ENCODE measurements at regions not wholly inside any gene's neighbourhood (a gene's known extent, or its start where the extent isn't known, plus 50 kb on each side); places are given as distances from the start of the nearest gene placed in this dataset.

- Histone ChIP-seq H3K4me3 (replicated peaks; ENCODE audit: low read depth, low read length) (no peak overlapping the region), H3K27me3 (replicated peaks; ENCODE audit: control insufficient read depth, insufficient read depth, low read length) (no peaks in the 10 kb centered on the region), H3K36me3 (ENCODE audit: control insufficient read depth, insufficient read depth, low read length) (no peaks in the 10 kb centered on the region)
- TF ChIP-seq CTCF (IDR thresholded peaks at IDR 0.05; ENCODE audit: insufficient read depth, low read length, poor library complexity, severe bottlenecking): no peak
- no peak for DNase-seq (ENCODE audit: extremely low read depth, insufficient read length)
Observed at GRCh38 chr4:20629186-20630106, 70.8 kb upstream of the PACRGL start.

DNA sequence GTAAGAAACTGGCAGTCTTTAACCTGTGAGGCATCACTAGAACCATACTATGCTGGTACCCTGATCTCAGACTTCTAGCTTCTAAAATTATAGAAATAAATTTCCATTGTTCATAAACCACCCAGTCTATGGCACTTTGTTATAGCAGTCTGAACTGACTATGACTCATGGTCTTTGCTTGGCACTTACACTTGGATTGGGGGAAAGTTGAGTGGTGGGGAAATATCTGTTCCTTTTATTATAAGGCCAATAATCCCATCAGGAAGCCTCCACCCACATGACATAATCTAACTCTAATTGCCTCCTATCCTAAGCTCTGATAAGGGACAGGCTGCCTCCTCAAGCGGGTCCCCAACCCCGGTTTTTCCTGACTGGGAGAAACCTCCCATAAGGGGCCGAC is 61.4 kb upstream of the PACRGL start:
- no peaks in the 10 kb centered on the region for H3K27me3 ChIP-seq (replicated peaks; ENCODE audit: control insufficient read depth, insufficient read depth, low read length)
- no peak for TF ChIP-seq CTCF (IDR thresholded peaks at IDR 0.05; ENCODE audit: insufficient read depth, low read length, poor library complexity, severe bottlenecking)
- no peak overlapping the region for H3K4me3 ChIP-seq (replicated peaks; ENCODE audit: low read depth, low read length)
- no peaks in the 10 kb centered on the region for H3K36me3 ChIP-seq (ENCODE audit: control insufficient read depth, insufficient read depth, low read length)
- no peak for DNase-seq (ENCODE audit: extremely low read depth, insufficient read length)

DNA sequence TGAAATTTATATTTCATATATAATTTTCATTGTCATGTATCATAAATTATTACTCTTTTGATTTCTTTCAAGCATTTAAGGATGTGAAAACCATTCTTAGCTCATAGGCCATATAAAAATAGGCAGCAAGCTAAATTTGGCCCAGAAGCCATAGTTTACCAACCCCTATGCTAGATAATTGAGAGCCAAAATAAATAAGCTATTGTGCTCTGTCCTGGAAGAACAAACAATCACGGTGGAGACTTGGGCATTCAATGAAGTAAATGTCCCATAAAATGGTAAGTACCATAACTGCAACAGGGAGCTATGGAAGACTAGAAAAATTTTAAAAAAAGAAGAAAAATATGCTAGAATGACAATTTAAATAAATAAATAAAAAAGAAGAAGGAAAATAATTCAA is 60.9 kb upstream of the PACRGL start:
- H3K4me3 ChIP-seq (replicated peaks; ENCODE audit: low read depth, low read length): no peak overlapping the region

DNA sequence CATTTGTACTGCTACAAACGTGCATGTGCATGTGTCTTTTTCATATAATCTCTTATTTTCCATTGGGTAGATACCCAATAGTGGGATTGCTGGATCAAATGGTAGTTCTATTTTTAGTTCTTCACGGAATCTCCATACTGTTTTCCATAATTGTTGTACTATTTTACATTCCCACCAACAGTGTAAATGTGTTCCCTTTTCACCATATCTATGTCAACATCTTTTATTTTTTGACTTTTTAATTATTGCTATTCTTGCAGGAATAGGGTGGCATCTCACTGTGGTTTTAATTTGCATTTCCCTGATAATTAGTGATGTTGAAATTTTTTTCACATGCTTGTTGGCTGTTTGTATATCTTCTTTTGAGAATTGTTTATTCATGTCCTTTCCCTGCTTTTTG is 59.3 kb upstream of the PACRGL start:
- no peak for TF ChIP-seq CTCF (IDR thresholded peaks at IDR 0.05; ENCODE audit: insufficient read depth, low read length, poor library complexity, severe bottlenecking)
- no peaks in the 10 kb centered on the region for H3K27me3 ChIP-seq (replicated peaks; ENCODE audit: control insufficient read depth, insufficient read depth, low read length)
- no peak overlapping the region for H3K4me3 ChIP-seq (replicated peaks; ENCODE audit: low read depth, low read length)
- no peaks in the 10 kb centered on the region for H3K36me3 ChIP-seq (ENCODE audit: control insufficient read depth, insufficient read depth, low read length)
- DNase-seq (ENCODE audit: extremely low read depth, insufficient read length): no peak

More for the DNA sequence above, 60.9 kb upstream of the PACRGL start:
- H3K27me3 ChIP-seq (replicated peaks; ENCODE audit: control insufficient read depth, insufficient read depth, low read length): no peaks in the 10 kb centered on the region
- no peak for DNase-seq (ENCODE audit: extremely low read depth, insufficient read length)
- no peak for TF ChIP-seq CTCF (IDR thresholded peaks at IDR 0.05; ENCODE audit: insufficient read depth, low read length, poor library complexity, severe bottlenecking)
- no peaks in the 10 kb centered on the region for H3K36me3 ChIP-seq (ENCODE audit: control insufficient read depth, insufficient read depth, low read length)

- Histone ChIP-seq H3K27me3 (replicated peaks; ENCODE audit: control insufficient read depth, insufficient read depth, low read length) (no peaks in the 10 kb centered on the region), H3K4me3 (replicated peaks; ENCODE audit: low read depth, low read length) (no peak overlapping the region), H3K36me3 (ENCODE audit: control insufficient read depth, insufficient read depth, low read length) (no peaks in the 10 kb centered on the region)
- DNase-seq (ENCODE audit: extremely low read depth, insufficient read length): no peak
- no peak for TF ChIP-seq CTCF (IDR thresholded peaks at IDR 0.05; ENCODE audit: insufficient read depth, low read length, poor library complexity, severe bottlenecking)
Observed at GRCh38 chr4:20641976-20642375, 58.3 kb upstream of the PACRGL start.

Measured in GM06990 (cell line).